ENCODE measurements at regions not wholly inside any gene's neighbourhood (a gene's known extent, or its start where the extent isn't known, plus 50 kb on each side); places are given as distances from the start of the nearest gene placed in this dataset.
"Not testable (repeated sequence)": the region's sequence is repeated elsewhere in the genome, so short reads cannot be mapped to it uniquely, and the experiment has no call there.

DNA sequence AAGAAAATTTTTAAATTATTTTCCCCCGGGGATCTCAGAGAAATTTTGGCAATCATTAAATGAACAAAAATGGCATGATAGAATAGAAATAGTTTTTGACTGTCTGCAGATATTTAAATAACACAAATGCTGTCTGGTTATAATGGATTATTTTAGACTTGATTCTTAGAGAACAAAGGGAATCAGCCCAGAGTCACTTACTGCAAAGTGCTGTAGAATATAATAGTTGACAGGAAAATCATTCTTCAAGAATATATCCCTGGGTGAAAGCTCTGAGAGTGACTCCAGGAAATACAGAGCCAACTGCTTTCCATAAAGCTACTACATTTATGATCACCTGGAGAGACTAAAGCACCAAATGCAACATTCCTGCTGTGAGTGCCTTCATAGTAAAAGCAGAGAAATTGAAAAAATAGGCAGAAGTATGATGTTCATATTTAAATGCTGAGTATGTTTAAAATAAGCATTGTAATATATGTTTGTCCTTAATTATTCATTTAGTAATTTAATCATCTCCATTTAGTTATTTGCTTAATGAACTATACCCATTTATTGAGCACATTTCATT, 1765.8 kb downstream of the SLITRK1 start:
- DNase-seq: no peak

- no peak for DNase-seq
Measured at GRCh38 chr13:82115391-82115790, 1766.9 kb downstream of the SLITRK1 start.

DNA sequence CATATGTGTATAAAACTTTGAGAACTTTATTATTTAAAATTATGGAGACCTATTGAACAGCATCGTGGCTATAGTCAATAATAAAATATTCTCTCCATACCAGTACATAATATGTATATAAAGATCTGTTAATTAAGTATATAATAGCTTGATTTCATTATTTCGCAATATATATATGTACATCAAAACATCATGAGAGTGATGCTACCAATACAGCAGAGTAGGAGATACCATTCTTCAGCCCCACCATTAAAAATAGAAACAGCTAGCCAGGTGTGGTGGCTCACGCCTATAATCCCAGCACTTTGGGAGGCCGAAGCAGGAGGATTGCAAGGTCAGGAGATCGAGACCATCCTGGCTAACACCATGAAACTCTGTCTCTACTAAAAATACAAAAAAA, 1755.3 kb upstream of the SPRY2 start:
- no peak for DNase-seq

GRCh38 chr13:82092312-82092711, 1751.4 kb upstream of the SPRY2 start:
- DNase-seq: no peak

DNA sequence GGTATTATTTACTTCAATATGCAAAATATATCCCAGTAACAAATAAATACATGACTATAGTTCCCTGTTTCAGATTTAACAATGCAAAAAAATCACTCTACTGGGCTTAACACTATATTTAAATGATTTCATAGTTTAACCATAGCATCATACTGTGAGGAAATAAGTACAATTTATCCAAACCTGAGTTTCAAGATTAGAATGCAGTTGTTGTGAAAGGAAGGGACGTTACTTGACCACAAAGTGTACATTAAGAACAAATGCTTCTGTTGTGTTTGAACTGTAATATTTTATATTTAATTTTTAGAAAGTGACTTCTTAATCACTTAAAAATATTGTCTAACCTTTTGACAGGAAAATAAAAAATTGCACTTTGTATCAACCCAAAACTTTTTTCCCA, 1747.9 kb upstream of the SPRY2 start:
- DNase-seq: no peak

- DNase-seq: no peak
Measured at GRCh38 chr13:82076496-82076895, 1735.6 kb upstream of the SPRY2 start.

- no peak for DNase-seq
Measured at GRCh38 chr13:82070416-82070815, 1729.5 kb upstream of the SPRY2 start.

- no peak for DNase-seq
Measured at GRCh38 chr13:82062772-82063171, 1721.8 kb upstream of the SPRY2 start.

GRCh38 chr13:82058364-82058763, 1717.4 kb upstream of the SPRY2 start:
- DNase-seq: no peak

DNA sequence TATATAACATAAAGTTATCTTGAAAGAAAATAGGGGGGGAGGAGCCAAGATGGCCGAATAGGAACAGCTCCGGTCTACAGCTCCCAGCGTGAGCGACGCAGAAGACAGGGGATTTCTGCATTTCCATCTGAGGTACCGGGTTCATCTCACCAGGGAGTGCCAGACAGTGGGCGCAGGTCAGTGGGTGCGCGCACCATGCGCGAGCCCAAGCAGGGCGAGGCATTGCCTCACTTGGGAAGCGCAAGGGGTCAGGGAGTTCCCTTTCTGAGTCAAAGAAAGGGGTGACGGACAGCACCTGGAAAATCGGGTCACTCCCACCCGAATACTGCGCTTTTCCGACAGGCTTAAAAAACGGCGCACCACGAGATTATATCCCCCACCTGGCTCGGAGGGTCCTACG, 1704.4 kb upstream of the SPRY2 start:
- not testable (repeated sequence) for DNase-seq

DNA sequence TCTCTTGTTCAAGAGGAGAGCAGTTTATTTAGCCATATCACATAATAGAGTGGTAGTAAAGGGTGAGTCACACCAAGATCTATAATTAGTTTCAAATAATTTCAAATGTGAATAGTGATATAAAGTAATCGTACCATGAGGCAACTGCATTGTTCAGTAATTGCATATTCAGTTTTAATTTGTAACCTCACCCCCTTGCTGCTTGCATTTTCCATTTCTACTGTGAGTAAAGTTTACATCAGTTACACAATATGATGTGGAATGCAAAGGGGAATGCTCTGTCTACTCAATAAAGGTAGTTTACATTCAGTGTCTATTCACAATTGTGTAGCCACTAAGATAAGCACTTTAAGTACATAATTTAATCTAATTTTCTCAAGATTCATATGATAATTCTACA, 1695.7 kb upstream of the SPRY2 start:
- no peak for DNase-seq

DNA sequence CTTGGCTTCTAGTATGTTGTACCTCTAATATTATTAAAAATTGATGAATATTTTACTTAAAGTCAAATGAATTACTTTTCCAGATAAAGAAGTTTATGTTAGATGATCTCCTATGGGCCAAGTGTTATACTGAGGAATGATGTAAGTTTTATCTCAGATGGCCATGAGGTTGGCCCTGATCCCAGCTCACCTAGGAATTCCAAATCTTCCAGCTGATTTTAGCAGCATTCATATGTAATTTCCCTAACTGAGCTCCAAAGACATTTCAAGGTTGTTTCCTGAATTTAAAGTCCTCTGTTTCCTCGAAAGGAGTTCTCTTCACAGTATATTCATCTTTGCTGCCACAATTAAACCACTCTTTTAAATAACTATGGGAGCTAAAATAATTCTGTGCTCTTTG, 1670.4 kb upstream of the SPRY2 start:
- no peak for DNase-seq

- DNase-seq: no peak
Measured at GRCh38 chr13:82010780-82011179, 1669.9 kb upstream of the SPRY2 start.

DNA sequence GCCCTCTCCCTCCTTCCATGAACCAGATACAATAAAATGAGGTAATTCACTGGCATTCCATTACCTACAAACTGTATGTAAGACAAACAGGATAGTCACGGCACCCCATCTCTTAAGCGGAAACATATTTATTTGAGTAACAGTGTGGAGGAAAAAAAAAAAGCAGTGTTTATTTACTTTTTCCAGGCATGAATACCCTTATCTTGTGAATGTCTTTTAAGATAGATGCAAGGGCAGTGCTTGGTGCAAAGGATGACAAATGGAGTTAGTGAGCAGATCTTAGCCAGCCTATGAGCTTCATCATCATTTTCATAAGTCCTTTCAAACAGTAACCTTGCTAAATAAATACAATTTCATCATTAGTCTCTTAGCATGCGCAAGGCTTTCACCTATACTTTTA, 1661.8 kb upstream of the SPRY2 start:
- DNase-seq: no peak

GRCh38 chr13:81995316-81995715, 1654.4 kb upstream of the SPRY2 start:
- DNase-seq: no peak

- DNase-seq: no peak
Measured at GRCh38 chr13:81990652-81991051, 1649.7 kb upstream of the SPRY2 start.

DNA sequence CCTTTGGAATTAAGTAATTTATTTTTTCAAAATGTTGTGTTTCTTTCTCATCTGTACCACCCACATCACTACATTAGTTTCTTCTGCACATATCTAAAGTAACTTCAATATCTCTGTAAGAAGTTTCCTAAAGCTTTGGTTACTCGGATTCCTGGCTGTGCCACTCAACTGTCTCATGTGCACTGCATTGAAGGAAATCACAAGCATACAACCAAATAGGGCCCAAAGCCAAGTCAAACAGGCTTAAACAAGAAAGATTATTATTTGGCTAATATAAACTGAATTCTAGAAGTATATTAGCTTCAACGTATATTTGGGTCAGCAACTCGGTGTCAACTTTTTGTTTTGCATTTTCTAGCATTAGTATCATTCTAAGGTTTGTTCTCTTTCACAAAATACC, 1647.6 kb upstream of the SPRY2 start:
- no peak for DNase-seq

- DNase-seq: no peak
Measured at GRCh38 chr13:81987677-81988357, 1646.9 kb upstream of the SPRY2 start.

- no peak for DNase-seq
Measured at GRCh38 chr13:81987159-81987558, 1646.2 kb upstream of the SPRY2 start.

- no peak for DNase-seq
Measured at GRCh38 chr13:81986308-81986707, 1645.4 kb upstream of the SPRY2 start.

DNA sequence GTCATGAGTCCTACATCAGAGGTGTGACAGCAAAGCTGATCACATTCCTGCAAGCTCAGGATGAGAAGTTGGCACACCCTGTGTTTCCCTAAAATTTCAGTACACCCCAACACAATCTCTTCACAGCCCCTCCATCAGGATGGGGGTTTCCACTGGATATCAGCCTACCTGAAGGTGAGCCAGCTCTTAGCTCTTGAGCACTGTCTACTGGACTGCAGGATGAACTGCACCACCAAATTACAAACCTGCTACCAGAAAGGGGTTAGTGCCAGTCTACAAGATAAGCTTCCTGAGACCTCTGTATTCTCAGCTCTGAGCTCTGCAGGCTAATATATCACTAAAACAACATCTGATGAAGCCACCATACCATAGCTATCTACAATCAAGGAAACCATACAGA, 1616.2 kb upstream of the SPRY2 start:
- no peak for DNase-seq

DNA sequence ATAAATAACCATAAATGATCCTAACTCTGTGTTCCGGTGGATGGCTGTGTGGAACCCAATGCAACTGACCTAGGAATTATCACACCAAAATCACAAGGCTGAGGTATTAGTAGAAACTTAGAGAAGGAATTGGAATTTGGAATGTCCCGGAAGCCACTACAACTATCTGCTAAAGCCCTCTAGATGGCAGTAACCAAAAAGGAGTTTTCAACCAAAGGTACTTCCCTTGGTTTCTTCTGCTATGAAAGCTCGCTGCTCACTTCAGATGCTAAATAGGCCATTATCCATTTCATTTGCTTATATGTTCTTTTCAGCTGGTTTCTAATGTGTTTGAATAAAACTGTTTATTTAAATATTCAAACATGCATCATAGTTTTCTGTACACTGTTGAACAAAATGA, 1589.1 kb upstream of the SPRY2 start:
- no peak for DNase-seq

GRCh38 chr13:81927347-81927746, 1586.4 kb upstream of the SPRY2 start:
- DNase-seq: no peak

GRCh38 chr13:81917810-81918209, 1576.9 kb upstream of the SPRY2 start:
- no peak for DNase-seq

- no peak for DNase-seq
Measured at GRCh38 chr13:81916461-81916860, 1575.5 kb upstream of the SPRY2 start.

Data from retina (tissue), 1 donor.